GM21381 (cell line): ENCODE measurements at regions not wholly inside any gene's neighbourhood (a gene's known extent, or its start where the extent isn't known, plus 50 kb on each side); places are given as distances from the start of the nearest gene placed in this dataset.
"Not testable (repeated sequence)": the region's sequence is repeated elsewhere in the genome, so short reads cannot be mapped to it uniquely, and the experiment has no call there.

Experiments used
- ATAC-seq: cut with Tn5 transposase; IDR thresholded peaks from one replicate; pipeline ENCODE4 v1.9.1; 2021; ENCODE audit warnings: mild to moderate bottlenecking, moderate library complexity; ENCODE audit not compliant: unreplicated experiment

GRCh38 chr17:72562615-72563188, 441.9 kb downstream of the SOX9 start:
- no peak for ATAC-seq

GRCh38 chr17:72563952-72564351, 443.1 kb downstream of the SOX9 start:
- ATAC-seq, result no peak

- no peak for ATAC-seq
These were observed 444.2 kb downstream of the SOX9 start for GRCh38 chr17:72565006-72565405.

GRCh38 chr17:72565758-72566157, 444.9 kb downstream of the SOX9 start:
- ATAC-seq, result no peak

- ATAC-seq, result no peak
These were observed 446.1 kb downstream of the SOX9 start for GRCh38 chr17:72566671-72567484.

- no peak for ATAC-seq
These were observed 447.0 kb downstream of the SOX9 start for GRCh38 chr17:72567774-72568173.

- ATAC-seq, result no peak
These were observed 448.5 kb downstream of the SOX9 start for GRCh38 chr17:72569148-72569946.

GRCh38 chr17:72571813-72572396, 451.1 kb downstream of the SOX9 start:
- ATAC-seq, result no peak

- no peak for ATAC-seq
These were observed 452.0 kb downstream of the SOX9 start for GRCh38 chr17:72572604-72573491.

GRCh38 chr17:72573492-72573801, 452.6 kb downstream of the SOX9 start:
- not testable (repeated sequence) for ATAC-seq

GRCh38 chr17:72574675-72575510, 454.1 kb downstream of the SOX9 start:
- ATAC-seq, result no peak

GRCh38 chr17:72575542-72576233, 454.9 kb downstream of the SOX9 start:
- ATAC-seq, result no peak

GRCh38 chr17:72576289-72576759, 455.5 kb downstream of the SOX9 start:
- ATAC-seq, result no peak

- no peak for ATAC-seq
These were observed 458.1 kb downstream of the SOX9 start for GRCh38 chr17:72578817-72579470.

GRCh38 chr17:72579990-72580320, 459.1 kb downstream of the SOX9 start:
- no peak for ATAC-seq

- no peak for ATAC-seq
These were observed 459.7 kb downstream of the SOX9 start for GRCh38 chr17:72580321-72581127.

GRCh38 chr17:72587156-72587555, 466.3 kb downstream of the SOX9 start:
- no peak for ATAC-seq
